RKO (cell line): ENCODE measurements at regions not wholly inside any gene's neighbourhood (a gene's known extent, or its start where the extent isn't known, plus 50 kb on each side); places are given as distances from the start of the nearest gene placed in this dataset.

Source experiments
- DNase-seq: peaks from one replicate; pipeline ENCODE4 v3.0.0-alpha.2; 2016; ENCODE audit warnings: low spot score

- peak; percentile 66 for DNase-seq
Measured at GRCh38 chr14:104462651-104463630, 116.6 kb upstream of the C14orf180 start.

GRCh38 chr14:104464907-104465306 lies 114.7 kb upstream of the C14orf180 start:
- no peak for DNase-seq

GRCh38 chr14:104465482-104466390 lies 113.8 kb upstream of the C14orf180 start:
- no peak for DNase-seq

- DNase-seq = no peak
Measured at GRCh38 chr14:104467236-104467635, 112.3 kb upstream of the C14orf180 start.

GRCh38 chr14:104467641-104468040 lies 111.9 kb upstream of the C14orf180 start:
- no peak for DNase-seq

- DNase-seq = no peak
Measured at GRCh38 chr14:104469591-104469990, 110.0 kb upstream of the C14orf180 start.

GRCh38 chr14:104470588-104470987 lies 109.0 kb upstream of the C14orf180 start:
- DNase-seq = no peak

GRCh38 chr14:104471114-104471513 lies 108.5 kb upstream of the C14orf180 start:
- no peak for DNase-seq

GRCh38 chr14:104472073-104472472 lies 107.5 kb upstream of the C14orf180 start:
- no peak for DNase-seq

GRCh38 chr14:104472536-104473243 lies 106.9 kb upstream of the C14orf180 start:
- no peak for DNase-seq

GRCh38 chr14:104473244-104473565 lies 106.4 kb upstream of the C14orf180 start:
- no peak for DNase-seq

- DNase-seq = no peak
Measured at GRCh38 chr14:104473649-104474494, 105.7 kb upstream of the C14orf180 start.

GRCh38 chr14:104474495-104475213 lies 104.9 kb upstream of the C14orf180 start:
- DNase-seq = no peak

- DNase-seq = no peak
Measured at GRCh38 chr14:104475256-104475655, 104.3 kb upstream of the C14orf180 start.

GRCh38 chr14:104475802-104476201 lies 103.8 kb upstream of the C14orf180 start:
- no peak for DNase-seq

GRCh38 chr14:104476437-104476836 lies 103.1 kb upstream of the C14orf180 start:
- no peak for DNase-seq

GRCh38 chr14:104477117-104477623 lies 102.4 kb upstream of the C14orf180 start:
- DNase-seq = no peak

- DNase-seq = no peak
Measured at GRCh38 chr14:104477666-104478380, 101.7 kb upstream of the C14orf180 start.

- DNase-seq = no peak
Measured at GRCh38 chr14:104478656-104479055, 100.9 kb upstream of the C14orf180 start.

- no peak for DNase-seq
Measured at GRCh38 chr14:104479901-104480300, 99.7 kb upstream of the C14orf180 start.
